Esophagus squamous epithelium (tissue), 5 donors: ENCODE measurements at regions not wholly inside any gene's neighbourhood (a gene's known extent, or its start where the extent isn't known, plus 50 kb on each side); places are given as distances from the start of the nearest gene placed in this dataset.

Experiments
- DNase-seq: peaks from one replicate; lab custom pipeline; 2025; lab: John Stamatoyannopoulos, UW
- H3K27ac ChIP-seq, 4 donors: fragments of 200-600 bp; sonication (generic); one replicate each; pipeline ENCODE4 v1.5.1; 2016 to 2019; ENCODE audit warnings: mild to moderate bottlenecking in 1 of 4
- H3K27me3 ChIP-seq, 4 donors: fragments of 200-600 bp; sonication (generic); 1 replicate in 3 of 4; 2 replicates in 1 of 4; pipeline versions ENCODE4 v1.5.1 to v1.6.0; 2017 to 2021; ENCODE audit warnings: antibody characterized with exemption in 1 of 4
- H3K36me3 ChIP-seq, 3 donors: fragments of 200-600 bp; sonication (generic); one replicate each; pipeline ENCODE4 v1.5.1; 2016 to 2019
- H3K4me1 ChIP-seq, 3 donors: fragments of 200-600 bp; sonication (generic); one replicate each; pipeline ENCODE4 v1.5.1; 2017 to 2019
- H3K4me3 ChIP-seq, 4 donors: fragments of 200-600 bp; sonication (generic); 1 replicate in 3 of 4; 2 replicates in 1 of 4; pipeline ENCODE4 v1.5.1; 2016 to 2019; ENCODE audit warnings: mild to moderate bottlenecking in 2 of 4, moderate library complexity in 1 of 4
- H3K9me3 ChIP-seq, 3 donors: fragments of 200-600 bp; sonication (generic); one replicate each; pipeline ENCODE4 v1.5.1; 2016 to 2019
- CTCF ChIP-seq, 6 experiments: fragments of 450-650 bp in 4 of 6; fragments of 200-600 bp in 2 of 6; sonication (generic) in 2 of 6; IDR thresholded peaks; one replicate each; pipeline ENCODE4 v1.5.1; 2016 to 2019; ENCODE audit warnings: antibody characterized with exemption in 6 of 6, mild to moderate bottlenecking in 4 of 6, moderate library complexity in 4 of 6
- POLR2A ChIP-seq, 4 donors: fragments of 450-650 bp; IDR thresholded peaks; one replicate each; pipeline ENCODE4 v1.6.1; 2017; ENCODE audit warnings: antibody characterized with exemption in 4 of 4, mild to moderate bottlenecking in 4 of 4, moderate library complexity in 3 of 4
- WGBS, 2 donors: methylation state at CpG; one replicate each; pipeline ENCODE4 v1.1.5; 2018; 5-methylcytosine and 5-hydroxymethylcytosine counted together
- intact Hi-C: fragments of 100-400 bp; cut with DNase I; formaldehyde crosslinking; loops from one replicate; pipeline ENCODE4 v1.15.0; 2022
- donor health status: DM: yes; HTN: yes; CAD: no.

- Histone ChIP-seq H3K27ac (peak overlapping the region; percentile 37 to 79 (median 76)), H3K4me1 (peaks cover 8 to 35% (median 12%) of the 10 kb centered on the region in 3 donors)
Observed at GRCh38 chr22:27420817-27421361, 380.7 kb downstream of the MN1 start.

GRCh38 chr22:27422442-27422841 lies 379.1 kb downstream of the MN1 start:
- no peak overlapping the region for H3K4me3 ChIP-seq
- DNase-seq, result no peak
- peaks cover 8 to 26% (median 12%) of the 10 kb centered on the region in 3 donors for H3K4me1 ChIP-seq
- H3K36me3 ChIP-seq, result no peaks in the 10 kb centered on the region
- H3K27ac ChIP-seq, result no peak overlapping the region
- H3K9me3 ChIP-seq, result peaks cover 0 to 11% (median 0%) of the 10 kb centered on the region in 3 donors
- no peak for TF ChIP-seq CTCF (IDR thresholded peaks at IDR 0.05)
- TF ChIP-seq POLR2A (IDR thresholded peaks at IDR 0.05), result no peak
- intact Hi-C loops, result no loop called here
- peaks cover 0 to 7% (median 0%) of the 10 kb centered on the region in 4 donors for H3K27me3 ChIP-seq

More at GRCh38 chr22:27420817-27421361, 380.7 kb downstream of the MN1 start:
- peaks cover 0 to 11% (median 0%) of the 10 kb centered on the region in 3 donors for H3K9me3 ChIP-seq
- no peaks in the 10 kb centered on the region for H3K36me3 ChIP-seq
- TF ChIP-seq POLR2A (IDR thresholded peaks at IDR 0.05), result no peak
- no peak for TF ChIP-seq CTCF (IDR thresholded peaks at IDR 0.05)
- intact Hi-C loops, result no loop called here
- DNase-seq, result no peak
- H3K27me3 ChIP-seq, result peaks cover 0 to 10% (median 0%) of the 10 kb centered on the region in 4 donors
- 7 to 10% methylated on average over 21 to 22 of the region's 27 CpGs for WGBS, 2 donors
- peak overlapping the region in 1 of 4 donors; percentile 46 for H3K4me3 ChIP-seq

GRCh38 chr22:27424319-27424718 lies 377.2 kb downstream of the MN1 start:
- Histone ChIP-seq H3K4me3 (no peak overlapping the region), H3K4me1 (peaks cover 8 to 26% (median 12%) of the 10 kb centered on the region in 3 donors), H3K9me3 (peaks cover 0 to 11% (median 0%) of the 10 kb centered on the region in 3 donors), H3K36me3 (no peaks in the 10 kb centered on the region), H3K27ac (no peak overlapping the region), H3K27me3 (peaks cover 0 to 17% (median 0%) of the 10 kb centered on the region in 4 donors)
- DNase-seq, result no peak
- intact Hi-C loops, result no loop called here
- no peak for TF ChIP-seq POLR2A (IDR thresholded peaks at IDR 0.05)
- no peak for TF ChIP-seq CTCF (IDR thresholded peaks at IDR 0.05)

- 87 to 93% methylated on average over 8 to 9 of the region's 10 CpGs for WGBS, 2 donors
- Histone ChIP-seq H3K27ac (no peak overlapping the region), H3K4me3 (no peak overlapping the region), H3K9me3 (peaks cover 0 to 13% (median 12%) of the 10 kb centered on the region in 3 donors), H3K27me3 (peaks cover 0 to 29% (median 0%) of the 10 kb centered on the region in 4 donors), H3K36me3 (no peaks in the 10 kb centered on the region), H3K4me1 (no peaks in the 10 kb centered on the region)
- intact Hi-C loops, result no loop called here
- TF ChIP-seq CTCF (IDR thresholded peaks at IDR 0.05) (no peak), POLR2A (IDR thresholded peaks at IDR 0.05) (no peak)
- no peak for DNase-seq
Observed at GRCh38 chr22:27429476-27429875, 372.1 kb downstream of the MN1 start.

- Histone ChIP-seq H3K36me3 (no peaks in the 10 kb centered on the region), H3K27me3 (peaks cover 0 to 29% (median 0%) of the 10 kb centered on the region in 4 donors), H3K4me3 (no peak overlapping the region), H3K4me1 (peaks cover 0 to 11% (median 0%) of the 10 kb centered on the region in 3 donors), H3K9me3 (peaks cover 0 to 13% (median 12%) of the 10 kb centered on the region in 3 donors), H3K27ac (no peak overlapping the region)
- intact Hi-C loops, result no loop called here
- 79 to 93% methylated on average over 4 to 5 of the region's 7 CpGs for WGBS, 2 donors
- DNase-seq, result no peak
- TF ChIP-seq POLR2A (IDR thresholded peaks at IDR 0.05), result no peak
- no peak for TF ChIP-seq CTCF (IDR thresholded peaks at IDR 0.05)
Observed at GRCh38 chr22:27431081-27431480, 370.5 kb downstream of the MN1 start.
